Activated naive CD4-positive, alpha-beta T cell treated with anti-CD3 and anti-CD28 coated beads, Interleukin-2, amount 50 U/mL, for 24 hours (primary cell): ENCODE measurements at regions not wholly inside any gene's neighbourhood (a gene's known extent, or its start where the extent isn't known, plus 50 kb on each side); places are given as distances from the start of the nearest gene placed in this dataset.
"Not testable (repeated sequence)": the region's sequence is repeated elsewhere in the genome, so short reads cannot be mapped to it uniquely, and the experiment has no call there.

ENCODE experiments used
- H3K27ac Mint-ChIP-seq: one replicate; pipeline ENCODE4 v1.8.0; 2021; ENCODE audit warnings: mild to moderate bottlenecking, mixed read lengths
- H3K27me3 Mint-ChIP-seq: one replicate; pipeline ENCODE4 v1.8.0; 2021; ENCODE audit warnings: mixed read lengths
- H3K36me3 Mint-ChIP-seq: one replicate; pipeline ENCODE4 v1.8.0; 2021; ENCODE audit warnings: mixed read lengths
- H3K4me1 Mint-ChIP-seq: one replicate; pipeline ENCODE4 v1.8.0; 2021; ENCODE audit warnings: mixed read lengths
- H3K4me3 Mint-ChIP-seq: one replicate; pipeline ENCODE4 v1.8.0; 2021; ENCODE audit warnings: mild to moderate bottlenecking, mixed read lengths
- H3K9me3 Mint-ChIP-seq: one replicate; pipeline ENCODE4 v1.8.0; 2021; ENCODE audit warnings: mixed read lengths

DNA sequence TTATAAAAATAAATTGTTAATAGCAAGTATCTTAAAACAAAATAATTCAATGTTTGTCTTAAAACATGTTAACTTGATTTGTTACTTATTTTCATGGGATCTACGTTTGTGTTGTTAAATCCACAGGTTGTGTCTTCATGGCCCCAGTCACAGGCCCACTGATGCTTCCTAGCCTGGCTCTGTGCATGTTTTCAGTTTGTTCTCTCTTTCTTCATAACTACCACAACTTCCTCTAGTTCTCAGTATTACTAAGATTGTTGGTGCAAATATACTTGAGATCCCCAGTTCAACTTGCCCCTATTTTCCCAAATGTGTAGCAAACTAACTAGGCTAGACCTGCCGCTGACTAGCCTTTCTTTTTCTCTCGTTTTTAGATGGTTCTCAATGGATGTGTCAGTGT lies 250.5 kb downstream of the NRIP1 start:
- Mint-ChIP-seq H3K9me3 (peaks cover 13% of the 10 kb centered on the region), H3K4me3 (no peak overlapping the region), H3K36me3 (no peaks in the 10 kb centered on the region), H3K27me3 (no peaks in the 10 kb centered on the region), H3K27ac (no peak overlapping the region), H3K4me1 (no peaks in the 10 kb centered on the region)

DNA sequence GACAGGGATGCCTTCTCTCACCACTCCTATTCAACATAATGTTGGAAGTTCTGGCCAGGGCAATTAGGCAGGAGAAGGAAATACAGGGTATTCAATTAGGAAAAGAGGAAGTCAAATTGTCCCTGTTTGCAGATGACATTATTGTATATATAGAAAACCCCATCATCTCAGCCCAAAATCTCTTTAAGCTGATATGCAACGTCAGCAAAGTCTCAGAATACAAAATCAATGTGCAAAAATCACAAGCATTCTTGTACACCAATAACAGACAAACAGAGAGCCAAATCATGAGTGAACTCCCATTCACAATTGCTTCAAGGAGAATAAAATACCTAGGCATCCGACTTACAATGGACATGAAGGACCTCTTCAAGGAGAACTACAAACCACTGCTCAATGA lies 258.1 kb upstream of the SAMSN1 start:
- not testable (repeated sequence) for H3K27ac Mint-ChIP-seq, H3K27me3 Mint-ChIP-seq, H3K36me3 Mint-ChIP-seq, H3K4me1 Mint-ChIP-seq, H3K9me3 Mint-ChIP-seq, H3K4me3 Mint-ChIP-seq

DNA sequence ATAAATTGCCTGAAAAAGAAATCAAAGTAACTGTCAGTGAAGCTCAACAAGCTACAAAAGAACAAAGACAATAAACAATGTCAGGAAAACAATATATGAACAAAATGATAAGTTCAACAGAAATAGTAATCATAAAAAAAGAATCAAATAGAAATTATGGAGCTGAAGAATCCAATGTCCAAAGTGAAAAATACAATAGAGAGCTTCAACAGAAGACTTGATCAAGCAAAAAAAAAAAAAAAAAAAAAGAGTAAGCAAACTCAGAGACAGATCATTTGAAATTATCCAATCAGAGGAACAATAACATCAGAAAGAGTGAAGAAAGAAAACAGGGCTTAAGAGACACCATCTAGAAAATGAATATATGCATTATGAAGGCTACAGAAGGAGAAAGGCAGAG lies 251.4 kb upstream of the SAMSN1 start:
- Mint-ChIP-seq H3K36me3 (peaks cover 6% of the 10 kb centered on the region), H3K27me3 (peaks cover 5% of the 10 kb centered on the region), H3K4me3 (no peak overlapping the region), H3K9me3 (peaks cover 26% of the 10 kb centered on the region), H3K4me1 (no peaks in the 10 kb centered on the region), H3K27ac (no peak overlapping the region)

- no peaks in the 10 kb centered on the region for H3K36me3 Mint-ChIP-seq
- no peaks in the 10 kb centered on the region for H3K4me1 Mint-ChIP-seq
- H3K4me3 Mint-ChIP-seq = no peak overlapping the region
- H3K27ac Mint-ChIP-seq = no peak overlapping the region
- no peaks in the 10 kb centered on the region for H3K27me3 Mint-ChIP-seq
- H3K9me3 Mint-ChIP-seq = no peaks in the 10 kb centered on the region
Observed at GRCh38 chr21:14787312-14787711, 241.2 kb upstream of the SAMSN1 start.

GRCh38 chr21:14785679-14786078 lies 239.6 kb upstream of the SAMSN1 start:
- Mint-ChIP-seq H3K36me3 (no peaks in the 10 kb centered on the region), H3K27ac (no peak overlapping the region), H3K9me3 (no peaks in the 10 kb centered on the region), H3K27me3 (peaks cover 2% of the 10 kb centered on the region), H3K4me3 (no peak overlapping the region), H3K4me1 (no peaks in the 10 kb centered on the region)

DNA sequence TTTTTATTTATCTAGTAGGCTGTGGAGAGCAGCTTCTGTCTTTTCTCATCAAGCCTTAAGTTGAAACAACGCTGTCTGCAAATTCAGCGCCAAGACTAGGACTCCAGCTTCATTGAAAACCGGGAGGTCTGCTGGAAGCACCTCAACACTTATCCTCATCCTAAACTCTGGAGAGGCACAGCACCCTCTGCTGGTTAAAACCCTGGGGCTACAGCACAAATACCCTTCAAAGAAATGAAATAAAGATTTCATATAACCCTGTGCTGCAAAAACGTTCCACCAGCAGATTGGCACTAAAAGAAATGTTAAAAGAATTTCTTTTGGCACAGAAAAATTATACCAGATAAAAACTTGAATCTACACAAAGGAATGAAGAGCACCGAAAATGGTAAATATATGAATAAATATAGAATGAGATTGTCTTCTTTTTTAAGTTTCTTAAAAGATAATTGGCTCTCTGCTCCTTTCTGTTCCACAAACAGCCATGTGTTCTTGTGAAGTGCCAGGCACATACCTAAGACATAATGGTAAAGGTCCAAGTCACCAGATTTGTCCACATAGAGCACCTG lies 227.7 kb upstream of the SAMSN1 start:
- Mint-ChIP-seq H3K36me3 (no peaks in the 10 kb centered on the region), H3K9me3 (peaks cover 7% of the 10 kb centered on the region), H3K27me3 (peaks cover 3% of the 10 kb centered on the region), H3K4me3 (no peak overlapping the region), H3K27ac (no peak overlapping the region), H3K4me1 (no peaks in the 10 kb centered on the region)

GRCh38 chr21:14771593-14771992 lies 225.5 kb upstream of the SAMSN1 start:
- Mint-ChIP-seq H3K27ac (no peak overlapping the region), H3K36me3 (no peaks in the 10 kb centered on the region), H3K4me1 (no peaks in the 10 kb centered on the region), H3K9me3 (no peaks in the 10 kb centered on the region), H3K4me3 (no peak overlapping the region), H3K27me3 (peaks cover 3% of the 10 kb centered on the region)

DNA sequence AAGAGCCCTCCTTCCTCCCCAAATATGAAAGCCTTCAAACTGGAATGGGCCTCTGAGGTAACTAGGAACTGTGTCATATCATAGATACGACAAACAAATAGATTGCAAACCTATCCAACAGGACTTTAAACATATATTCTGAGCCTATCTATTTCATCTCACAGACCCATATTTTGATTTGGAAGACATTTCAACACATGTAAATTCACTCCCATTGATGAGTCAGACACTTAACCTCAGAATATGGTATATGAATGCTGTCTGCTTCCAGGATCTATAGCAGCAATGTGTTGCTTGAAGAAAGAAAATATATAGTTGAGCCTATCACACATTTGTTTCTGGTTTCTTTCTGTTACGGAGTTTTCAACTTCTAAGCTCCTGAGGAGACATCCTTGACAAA lies 221.9 kb upstream of the SAMSN1 start:
- H3K4me3 Mint-ChIP-seq = no peak overlapping the region
- H3K27me3 Mint-ChIP-seq = no peaks in the 10 kb centered on the region
- H3K4me1 Mint-ChIP-seq = no peaks in the 10 kb centered on the region
- no peak overlapping the region for H3K27ac Mint-ChIP-seq
- no peaks in the 10 kb centered on the region for H3K9me3 Mint-ChIP-seq
- no peaks in the 10 kb centered on the region for H3K36me3 Mint-ChIP-seq

- no peaks in the 10 kb centered on the region for H3K9me3 Mint-ChIP-seq
- H3K27ac Mint-ChIP-seq = no peak overlapping the region
- no peak overlapping the region for H3K4me3 Mint-ChIP-seq
- no peaks in the 10 kb centered on the region for H3K4me1 Mint-ChIP-seq
- H3K27me3 Mint-ChIP-seq = no peaks in the 10 kb centered on the region
- no peaks in the 10 kb centered on the region for H3K36me3 Mint-ChIP-seq
Observed at GRCh38 chr21:14767192-14767852, 221.2 kb upstream of the SAMSN1 start.

DNA sequence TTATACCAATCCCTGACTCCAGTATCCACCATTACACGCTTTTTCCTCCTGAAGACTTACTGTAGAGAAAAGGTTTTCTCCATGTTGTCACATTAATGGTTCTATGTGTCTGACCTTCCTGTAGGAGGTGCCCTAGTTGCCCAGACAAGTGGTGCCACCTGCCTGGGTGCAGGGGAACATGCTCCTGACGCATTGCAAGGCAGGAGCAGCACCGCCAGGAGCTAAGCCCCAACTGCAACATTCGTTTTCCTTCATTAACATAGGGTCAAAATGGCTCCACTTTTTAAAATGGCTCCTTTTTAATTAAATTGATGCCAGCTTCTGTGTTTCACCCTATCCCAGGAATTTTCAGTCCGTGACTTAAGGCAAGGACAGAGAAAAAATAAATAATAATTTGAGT lies 220.1 kb upstream of the SAMSN1 start:
- H3K36me3 Mint-ChIP-seq = no peaks in the 10 kb centered on the region
- H3K4me1 Mint-ChIP-seq = peaks cover 8% of the 10 kb centered on the region
- H3K9me3 Mint-ChIP-seq = no peaks in the 10 kb centered on the region
- no peak overlapping the region for H3K4me3 Mint-ChIP-seq
- no peak overlapping the region for H3K27ac Mint-ChIP-seq
- no peaks in the 10 kb centered on the region for H3K27me3 Mint-ChIP-seq

- Mint-ChIP-seq H3K4me3 (no peak overlapping the region), H3K4me1 (peaks cover 8% of the 10 kb centered on the region), H3K27ac (no peak overlapping the region), H3K27me3 (no peaks in the 10 kb centered on the region), H3K9me3 (no peaks in the 10 kb centered on the region), H3K36me3 (no peaks in the 10 kb centered on the region)
Observed at GRCh38 chr21:14763695-14764064, 217.6 kb upstream of the SAMSN1 start.

DNA sequence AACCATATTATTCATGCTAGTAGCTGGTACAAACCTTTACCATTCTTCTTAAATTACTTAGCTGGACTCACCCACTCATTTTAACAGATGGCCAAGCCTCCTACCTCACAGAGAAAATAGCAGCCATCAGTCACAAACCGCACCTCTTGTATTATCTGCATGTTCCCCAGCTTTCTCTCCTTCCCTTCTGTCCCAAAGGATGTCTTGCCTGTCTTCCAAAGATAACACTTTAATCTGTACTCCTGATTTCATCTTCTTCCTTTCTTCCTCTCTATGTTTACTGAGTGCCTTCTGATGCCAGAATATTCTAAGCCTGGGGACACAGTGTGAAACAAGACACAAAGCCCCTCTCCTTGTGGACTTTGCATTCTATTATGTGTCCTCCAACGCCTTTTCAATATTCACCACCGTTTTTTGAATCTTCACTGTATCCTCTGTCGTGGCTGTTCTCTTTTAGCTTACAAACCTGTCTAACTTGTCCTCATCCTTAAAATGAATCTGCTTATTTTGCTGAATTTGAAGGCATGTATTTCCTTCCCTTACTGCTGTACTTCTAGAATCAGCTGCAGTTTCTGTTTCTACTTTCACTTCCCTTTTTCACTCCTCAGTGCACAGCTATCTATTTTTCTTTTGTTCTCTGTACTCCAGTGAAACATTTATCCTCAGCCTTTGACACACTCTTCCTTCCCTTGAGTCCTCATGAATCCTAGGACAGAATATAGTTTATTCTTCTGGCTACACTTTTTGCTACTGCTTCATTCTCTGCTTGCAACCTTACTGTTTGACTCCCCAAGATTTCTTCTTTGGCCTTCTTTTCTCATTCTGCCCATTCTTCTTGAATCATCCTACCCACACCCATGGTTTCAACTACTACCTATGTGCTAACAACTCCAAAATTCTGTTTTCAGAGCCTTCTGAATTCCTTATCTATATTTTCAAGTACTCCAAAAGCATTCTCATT lies 216.9 kb upstream of the SAMSN1 start:
- Mint-ChIP-seq H3K4me3 (no peak overlapping the region), H3K36me3 (no peaks in the 10 kb centered on the region), H3K4me1 (peaks cover 8% of the 10 kb centered on the region), H3K9me3 (no peaks in the 10 kb centered on the region), H3K27me3 (no peaks in the 10 kb centered on the region), H3K27ac (no peak overlapping the region)

GRCh38 chr21:14762327-14762726 lies 216.2 kb upstream of the SAMSN1 start:
- H3K27ac Mint-ChIP-seq = no peak overlapping the region
- no peak overlapping the region for H3K4me3 Mint-ChIP-seq

DNA sequence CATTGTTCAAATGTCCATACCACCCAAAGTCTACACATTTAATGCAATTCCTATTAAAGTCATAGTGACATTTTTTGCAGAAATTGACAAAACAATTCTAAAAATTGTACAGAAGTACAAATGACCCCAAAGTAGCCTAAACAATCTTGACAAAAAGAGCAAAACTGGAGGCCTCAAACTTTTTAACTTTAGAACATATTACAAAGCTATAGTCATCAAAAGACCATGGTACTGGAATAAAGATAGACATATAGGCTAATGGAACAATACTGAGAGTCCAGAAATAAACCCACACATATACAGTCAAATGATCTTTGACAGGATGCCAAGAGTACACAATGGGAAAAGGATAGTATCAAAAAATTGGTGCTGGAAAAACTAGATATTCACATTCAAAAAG lies 213.2 kb upstream of the SAMSN1 start:
- no peaks in the 10 kb centered on the region for H3K9me3 Mint-ChIP-seq
- no peak overlapping the region for H3K27ac Mint-ChIP-seq
- peaks cover 8% of the 10 kb centered on the region for H3K4me1 Mint-ChIP-seq
- no peaks in the 10 kb centered on the region for H3K36me3 Mint-ChIP-seq
- H3K4me3 Mint-ChIP-seq = no peak overlapping the region
- H3K27me3 Mint-ChIP-seq = no peaks in the 10 kb centered on the region

More at GRCh38 chr21:14762327-14762726, 216.2 kb upstream of the SAMSN1 start:
- Mint-ChIP-seq H3K27me3 (no peaks in the 10 kb centered on the region), H3K36me3 (no peaks in the 10 kb centered on the region), H3K4me1 (peaks cover 8% of the 10 kb centered on the region), H3K9me3 (no peaks in the 10 kb centered on the region)

GRCh38 chr21:14758849-14759248 lies 212.7 kb upstream of the SAMSN1 start:
- H3K36me3 Mint-ChIP-seq = no peaks in the 10 kb centered on the region
- no peak overlapping the region for H3K27ac Mint-ChIP-seq
- H3K27me3 Mint-ChIP-seq = no peaks in the 10 kb centered on the region
- peaks cover 8% of the 10 kb centered on the region for H3K4me1 Mint-ChIP-seq
- H3K9me3 Mint-ChIP-seq = no peaks in the 10 kb centered on the region
- no peak overlapping the region for H3K4me3 Mint-ChIP-seq
